ENCODE measurements at regions not wholly inside any gene's neighbourhood (a gene's known extent, or its start where the extent isn't known, plus 50 kb on each side); places are given as distances from the start of the nearest gene placed in this dataset.

GRCh38 chr7:109215341-109215740 lies 645.7 kb downstream of the DNAJB9 start:
- no peaks in the 10 kb centered on the region for H3K36me3 ChIP-seq (ENCODE audit: control insufficient read depth, low read length)
- no peaks in the 10 kb centered on the region for H3K27me3 ChIP-seq (ENCODE audit: control insufficient read depth, low read length)
- H3K9me2 ChIP-seq (replicated peaks; ENCODE audit: control insufficient read depth, low read length): no peaks in the 10 kb centered on the region; the same call in 1 of the 2 replicates
- H3F3A ChIP-seq (ENCODE audit: control insufficient read depth, insufficient read depth): no peaks in the 10 kb centered on the region
- no peak overlapping the region for H3K4me2 ChIP-seq (ENCODE audit: low read length)
- peaks cover 5% of the 10 kb centered on the region; the same call in 1 of the 2 replicates for H3K9me3 ChIP-seq (ENCODE audit: control insufficient read depth, insufficient read depth, low read length)
- H3K4me3 ChIP-seq (ENCODE audit: low read length): no peak overlapping the region
- H3K4me1 ChIP-seq (ENCODE audit: control insufficient read depth, low read length): no peaks in the 10 kb centered on the region
- H3K79me2 ChIP-seq (ENCODE audit: control insufficient read depth, low read length): no peaks in the 10 kb centered on the region
- no peaks in the 10 kb centered on the region for H4K20me1 ChIP-seq (ENCODE audit: control insufficient read depth, insufficient read depth, low read depth, low read length)
- no peak overlapping the region for H3K27ac ChIP-seq (ENCODE audit: low read depth, low read length)
- TF ChIP-seq EZH2phosphoT487 (IDR thresholded peaks at IDR 0.05; ENCODE audit: borderline replicate concordance, low read length): no peak
- TF ChIP-seq, protein P1, sequence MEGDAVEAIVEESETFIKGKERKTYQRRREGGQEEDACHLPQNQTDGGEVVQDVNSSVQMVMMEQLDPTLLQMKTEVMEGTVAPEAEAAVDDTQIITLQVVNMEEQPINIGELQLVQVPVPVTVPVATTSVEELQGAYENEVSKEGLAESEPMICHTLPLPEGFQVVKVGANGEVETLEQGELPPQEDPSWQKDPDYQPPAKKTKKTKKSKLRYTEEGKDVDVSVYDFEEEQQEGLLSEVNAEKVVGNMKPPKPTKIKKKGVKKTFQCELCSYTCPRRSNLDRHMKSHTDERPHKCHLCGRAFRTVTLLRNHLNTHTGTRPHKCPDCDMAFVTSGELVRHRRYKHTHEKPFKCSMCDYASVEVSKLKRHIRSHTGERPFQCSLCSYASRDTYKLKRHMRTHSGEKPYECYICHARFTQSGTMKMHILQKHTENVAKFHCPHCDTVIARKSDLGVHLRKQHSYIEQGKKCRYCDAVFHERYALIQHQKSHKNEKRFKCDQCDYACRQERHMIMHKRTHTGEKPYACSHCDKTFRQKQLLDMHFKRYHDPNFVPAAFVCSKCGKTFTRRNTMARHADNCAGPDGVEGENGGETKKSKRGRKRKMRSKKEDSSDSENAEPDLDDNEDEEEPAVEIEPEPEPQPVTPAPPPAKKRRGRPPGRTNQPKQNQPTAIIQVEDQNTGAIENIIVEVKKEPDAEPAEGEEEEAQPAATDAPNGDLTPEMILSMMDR (IDR thresholded peaks at IDR 0.05; ENCODE audit: low read depth, low read length, poor library complexity, severe bottlenecking): no peak

- H3K27ac ChIP-seq (ENCODE audit: low read depth, low read length): no peak overlapping the region
- no peaks in the 10 kb centered on the region for H3K27me3 ChIP-seq (ENCODE audit: control insufficient read depth, low read length)
- H3K36me3 ChIP-seq (ENCODE audit: control insufficient read depth, low read length): no peaks in the 10 kb centered on the region
- H4K20me1 ChIP-seq (ENCODE audit: control insufficient read depth, insufficient read depth, low read depth, low read length): no peaks in the 10 kb centered on the region
- TF ChIP-seq, protein P1 (IDR thresholded peaks at IDR 0.05; ENCODE audit: low read depth, low read length, poor library complexity, severe bottlenecking): no peak
- TF ChIP-seq EZH2phosphoT487 (IDR thresholded peaks at IDR 0.05; ENCODE audit: borderline replicate concordance, low read length): no peak
- H3K79me2 ChIP-seq (ENCODE audit: control insufficient read depth, low read length): no peaks in the 10 kb centered on the region
- H3K9me3 ChIP-seq (ENCODE audit: control insufficient read depth, insufficient read depth, low read length): no peaks in the 10 kb centered on the region
- H3K4me2 ChIP-seq (ENCODE audit: low read length): no peak overlapping the region
- H3F3A ChIP-seq (ENCODE audit: control insufficient read depth, insufficient read depth): no peaks in the 10 kb centered on the region
- no peaks in the 10 kb centered on the region for H3K4me1 ChIP-seq (ENCODE audit: control insufficient read depth, low read length)
- no peak overlapping the region for H3K4me3 ChIP-seq (ENCODE audit: low read length)
- H3K9me2 ChIP-seq (replicated peaks; ENCODE audit: control insufficient read depth, low read length): no peaks in the 10 kb centered on the region
These were observed 654.4 kb downstream of the DNAJB9 start for GRCh38 chr7:109224100-109224499.

- no peaks in the 10 kb centered on the region for H3F3A ChIP-seq (ENCODE audit: control insufficient read depth, insufficient read depth)
- no peak overlapping the region for H3K4me3 ChIP-seq (ENCODE audit: low read length)
- no peak overlapping the region for H3K4me2 ChIP-seq (ENCODE audit: low read length)
- H3K79me2 ChIP-seq (ENCODE audit: control insufficient read depth, low read length): no peaks in the 10 kb centered on the region
- TF ChIP-seq EZH2phosphoT487 (IDR thresholded peaks at IDR 0.05; ENCODE audit: borderline replicate concordance, low read length): no peak
- TF ChIP-seq, protein P1 (IDR thresholded peaks at IDR 0.05; ENCODE audit: low read depth, low read length, poor library complexity, severe bottlenecking): no peak
- no peaks in the 10 kb centered on the region for H4K20me1 ChIP-seq (ENCODE audit: control insufficient read depth, insufficient read depth, low read depth, low read length)
- no peaks in the 10 kb centered on the region for H3K4me1 ChIP-seq (ENCODE audit: control insufficient read depth, low read length)
- no peaks in the 10 kb centered on the region for H3K9me3 ChIP-seq (ENCODE audit: control insufficient read depth, insufficient read depth, low read length)
- H3K9me2 ChIP-seq (replicated peaks; ENCODE audit: control insufficient read depth, low read length): no peaks in the 10 kb centered on the region
- H3K36me3 ChIP-seq (ENCODE audit: control insufficient read depth, low read length): no peaks in the 10 kb centered on the region
- no peaks in the 10 kb centered on the region for H3K27me3 ChIP-seq (ENCODE audit: control insufficient read depth, low read length)
- no peak overlapping the region for H3K27ac ChIP-seq (ENCODE audit: low read depth, low read length)
These were observed 657.0 kb downstream of the DNAJB9 start for GRCh38 chr7:109226699-109227098.
